ENCODE measurements at regions not wholly inside any gene's neighbourhood (a gene's known extent, or its start where the extent isn't known, plus 50 kb on each side); places are given as distances from the start of the nearest gene placed in this dataset.

DNA sequence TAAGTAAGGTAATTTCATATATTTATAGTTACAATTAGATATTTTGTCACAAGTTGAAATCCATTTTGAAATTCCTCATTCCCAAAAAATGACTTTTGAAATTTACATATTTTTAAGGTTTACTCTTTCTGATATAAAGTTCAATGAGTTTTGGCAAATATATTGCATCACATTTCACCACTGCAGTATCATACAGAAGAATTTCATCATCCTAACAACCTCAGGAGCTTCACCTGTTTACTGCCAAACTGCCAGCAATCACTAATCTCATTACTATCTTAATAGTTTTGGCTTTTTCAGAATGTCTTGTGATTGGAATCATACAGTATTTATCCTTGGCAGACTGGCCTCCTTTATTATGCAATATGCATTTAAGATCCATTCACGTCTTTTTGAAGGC lies 1578.9 kb downstream of the REEP3 start:
- TF ChIP-seq PRDM1 (tag by site-specific recombination; IDR thresholded peaks at IDR 0.05) = no peak
- TF ChIP-seq, protein P1, sequence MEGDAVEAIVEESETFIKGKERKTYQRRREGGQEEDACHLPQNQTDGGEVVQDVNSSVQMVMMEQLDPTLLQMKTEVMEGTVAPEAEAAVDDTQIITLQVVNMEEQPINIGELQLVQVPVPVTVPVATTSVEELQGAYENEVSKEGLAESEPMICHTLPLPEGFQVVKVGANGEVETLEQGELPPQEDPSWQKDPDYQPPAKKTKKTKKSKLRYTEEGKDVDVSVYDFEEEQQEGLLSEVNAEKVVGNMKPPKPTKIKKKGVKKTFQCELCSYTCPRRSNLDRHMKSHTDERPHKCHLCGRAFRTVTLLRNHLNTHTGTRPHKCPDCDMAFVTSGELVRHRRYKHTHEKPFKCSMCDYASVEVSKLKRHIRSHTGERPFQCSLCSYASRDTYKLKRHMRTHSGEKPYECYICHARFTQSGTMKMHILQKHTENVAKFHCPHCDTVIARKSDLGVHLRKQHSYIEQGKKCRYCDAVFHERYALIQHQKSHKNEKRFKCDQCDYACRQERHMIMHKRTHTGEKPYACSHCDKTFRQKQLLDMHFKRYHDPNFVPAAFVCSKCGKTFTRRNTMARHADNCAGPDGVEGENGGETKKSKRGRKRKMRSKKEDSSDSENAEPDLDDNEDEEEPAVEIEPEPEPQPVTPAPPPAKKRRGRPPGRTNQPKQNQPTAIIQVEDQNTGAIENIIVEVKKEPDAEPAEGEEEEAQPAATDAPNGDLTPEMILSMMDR (tag by site-specific recombination; IDR thresholded peaks at IDR 0.05) = no peak
- no peak for TF ChIP-seq ZNF175 (tag by site-specific recombination; IDR thresholded peaks at IDR 0.05)
- no peak for TF ChIP-seq ZNF776 (tag by site-specific recombination; IDR thresholded peaks at IDR 0.05; ENCODE audit: borderline replicate concordance)
- no peak for TF ChIP-seq ZNF664 (tag by site-specific recombination; IDR thresholded peaks at IDR 0.05)
